ENCODE measurements at regions not wholly inside any gene's neighbourhood (a gene's known extent, or its start where the extent isn't known, plus 50 kb on each side); places are given as distances from the start of the nearest gene placed in this dataset.

- H3K36me3 ChIP-seq (ENCODE audit: control insufficient read depth, insufficient read depth, low read length), result no peaks in the 10 kb centered on the region
- H3K4me3 ChIP-seq (ENCODE audit: low read depth, low read length), result no peak overlapping the region
- no peak for TF ChIP-seq CTCF (IDR thresholded peaks at IDR 0.05; ENCODE audit: insufficient read depth, low read length, poor library complexity, severe bottlenecking)
- H3K27me3 ChIP-seq (ENCODE audit: control insufficient read depth, insufficient read depth, low read length), result no peaks in the 10 kb centered on the region
- DNase-seq (ENCODE audit: low read depth), result no peak
Measured at GRCh38 chr5:56686337-56687195, 128.8 kb upstream of the MAP3K1 start.

GRCh38 chr5:56685503-56686217, 129.7 kb upstream of the MAP3K1 start:
- no peak for TF ChIP-seq CTCF (IDR thresholded peaks at IDR 0.05; ENCODE audit: insufficient read depth, low read length, poor library complexity, severe bottlenecking)
- no peak for DNase-seq (ENCODE audit: low read depth)
- Histone ChIP-seq H3K4me3 (ENCODE audit: low read depth, low read length) (no peak overlapping the region), H3K27me3 (ENCODE audit: control insufficient read depth, insufficient read depth, low read length) (no peaks in the 10 kb centered on the region), H3K36me3 (ENCODE audit: control insufficient read depth, insufficient read depth, low read length) (no peaks in the 10 kb centered on the region)

GRCh38 chr5:56684159-56684558, 131.2 kb upstream of the MAP3K1 start:
- Histone ChIP-seq H3K27me3 (ENCODE audit: control insufficient read depth, insufficient read depth, low read length) (no peaks in the 10 kb centered on the region), H3K4me3 (ENCODE audit: low read depth, low read length) (no peak overlapping the region), H3K36me3 (ENCODE audit: control insufficient read depth, insufficient read depth, low read length) (no peaks in the 10 kb centered on the region)
- no peak for TF ChIP-seq CTCF (IDR thresholded peaks at IDR 0.05; ENCODE audit: insufficient read depth, low read length, poor library complexity, severe bottlenecking)
- no peak for DNase-seq (ENCODE audit: low read depth)

- DNase-seq (ENCODE audit: low read depth), result no peak
- Histone ChIP-seq H3K4me3 (ENCODE audit: low read depth, low read length) (no peak overlapping the region), H3K36me3 (ENCODE audit: control insufficient read depth, insufficient read depth, low read length) (no peaks in the 10 kb centered on the region), H3K27me3 (ENCODE audit: control insufficient read depth, insufficient read depth, low read length) (no peaks in the 10 kb centered on the region)
- no peak for TF ChIP-seq CTCF (IDR thresholded peaks at IDR 0.05; ENCODE audit: insufficient read depth, low read length, poor library complexity, severe bottlenecking)
Measured at GRCh38 chr5:56683733-56684132, 131.6 kb upstream of the MAP3K1 start.

GRCh38 chr5:56683281-56683680, 132.1 kb upstream of the MAP3K1 start:
- DNase-seq (ENCODE audit: low read depth), result no peak
- TF ChIP-seq CTCF (IDR thresholded peaks at IDR 0.05; ENCODE audit: insufficient read depth, low read length, poor library complexity, severe bottlenecking), result no peak

More at GRCh38 chr5:56683281-56683680, 132.1 kb upstream of the MAP3K1 start:
- Histone ChIP-seq H3K36me3 (ENCODE audit: control insufficient read depth, insufficient read depth, low read length) (no peaks in the 10 kb centered on the region), H3K4me3 (ENCODE audit: low read depth, low read length) (no peak overlapping the region), H3K27me3 (ENCODE audit: control insufficient read depth, insufficient read depth, low read length) (no peaks in the 10 kb centered on the region)
